GM19455 (cell line): ENCODE measurements at regions not wholly inside any gene's neighbourhood (a gene's known extent, or its start where the extent isn't known, plus 50 kb on each side); places are given as distances from the start of the nearest gene placed in this dataset.

Experiments
- ATAC-seq: cut with Tn5 transposase; IDR thresholded peaks from one replicate; pipeline ENCODE4 v1.9.1; 2021; ENCODE audit not compliant: unreplicated experiment

DNA sequence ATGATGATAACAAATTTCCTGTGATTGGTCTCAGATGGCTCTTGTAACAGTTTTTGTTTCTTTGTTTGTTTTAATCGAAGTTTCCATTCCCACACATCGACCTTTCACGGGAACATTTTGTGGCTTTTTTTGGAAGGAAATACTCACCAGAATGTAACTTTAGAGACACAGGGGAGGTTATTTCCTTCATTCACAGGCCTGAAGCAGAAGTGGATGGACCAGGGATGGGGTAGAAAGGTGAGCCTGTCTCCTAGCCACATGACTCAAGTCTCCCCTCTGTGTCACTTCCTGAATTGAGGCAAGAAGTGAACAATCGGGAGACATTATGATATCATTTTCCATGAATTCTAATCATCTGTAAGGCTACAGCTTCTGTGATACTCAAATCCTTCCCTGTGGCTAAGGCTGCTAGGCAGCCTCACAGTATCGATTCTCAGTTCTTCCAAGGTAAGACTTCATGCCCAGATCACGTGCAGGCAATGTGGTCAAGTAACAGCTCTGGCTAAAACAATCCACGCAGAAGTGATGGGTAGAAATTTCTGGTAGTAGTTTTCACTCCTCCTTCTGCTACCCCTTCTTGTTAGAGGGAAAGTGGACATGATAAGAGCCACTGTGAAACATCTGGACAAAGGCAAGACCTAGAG, 203.9 kb upstream of the NEBL start:
- no peak for ATAC-seq

DNA sequence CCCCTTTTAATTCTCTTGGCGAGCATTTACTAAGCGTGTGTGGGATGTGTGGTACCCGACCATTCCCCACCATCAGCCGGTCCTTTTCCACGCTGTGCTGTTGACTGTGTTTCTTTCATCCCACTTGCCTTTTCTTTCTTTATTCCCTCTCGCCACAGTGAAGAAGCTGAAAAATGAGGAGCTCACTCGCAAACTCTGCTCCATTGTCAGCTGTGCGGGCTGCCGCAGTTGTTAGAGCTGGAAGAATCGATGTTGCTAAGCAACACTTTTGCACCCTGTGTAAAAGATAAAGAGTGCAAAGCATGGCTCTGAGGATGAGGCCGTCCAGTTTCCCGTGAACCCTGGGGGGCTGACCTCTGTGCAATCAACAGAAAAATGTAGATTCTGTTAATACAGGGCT, 203.1 kb upstream of the NEBL start:
- ATAC-seq: no peak

DNA sequence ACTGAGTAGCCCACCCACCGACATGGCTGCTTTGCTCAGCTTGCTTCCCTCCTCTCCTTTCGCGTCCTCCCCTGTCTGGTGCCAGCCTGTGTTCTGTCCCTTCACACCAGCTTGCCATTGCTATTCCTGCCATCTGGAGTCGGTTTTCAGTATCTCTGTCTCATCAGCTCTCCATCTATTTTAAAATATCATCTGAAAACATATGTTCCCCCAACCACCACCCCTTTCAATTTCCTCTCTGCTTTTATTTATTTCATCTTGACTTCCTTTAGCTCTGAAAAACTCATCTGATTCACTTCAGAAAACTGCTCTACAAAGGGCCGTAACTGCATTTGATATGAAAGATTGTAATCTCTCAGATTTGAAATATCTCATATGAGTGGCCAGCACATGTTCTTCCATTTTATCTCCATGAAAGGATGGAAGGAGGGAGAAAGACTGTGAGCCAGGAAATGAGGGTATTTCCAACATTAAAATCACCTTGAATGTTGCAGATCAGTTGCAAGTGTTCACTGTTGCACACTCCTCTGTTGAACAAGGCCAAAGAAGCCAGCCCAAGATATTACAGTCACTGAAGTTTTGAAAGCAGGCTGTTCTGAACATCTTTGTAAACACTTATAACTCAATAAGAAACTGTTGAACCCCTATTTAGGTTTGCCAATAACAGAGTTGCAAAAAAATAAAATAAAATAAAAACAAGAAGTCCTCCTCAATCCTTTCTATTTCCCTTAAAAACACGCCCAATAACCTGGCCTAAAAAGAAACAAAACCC, 202.4 kb upstream of the NEBL start:
- no peak for ATAC-seq

DNA sequence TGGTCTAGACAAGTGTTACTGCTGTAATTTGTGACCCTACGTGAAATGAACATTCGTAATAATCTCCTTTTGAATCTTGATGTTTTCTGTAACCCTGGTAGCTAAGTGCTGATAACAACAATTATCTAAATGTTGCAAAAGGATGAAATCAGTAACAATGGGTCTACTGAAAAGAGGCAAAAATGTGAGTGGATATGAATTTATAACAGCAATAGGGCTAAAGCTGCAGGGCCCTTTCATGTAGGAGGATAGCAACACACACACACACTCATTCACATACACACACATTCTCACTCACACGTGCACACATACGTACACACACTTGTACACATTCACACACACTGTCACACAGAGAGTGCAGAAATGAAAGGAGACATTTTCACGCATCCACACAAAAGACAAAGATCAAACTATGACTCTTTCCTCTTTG, 200.8 kb upstream of the NEBL start:
- no peak for ATAC-seq

DNA sequence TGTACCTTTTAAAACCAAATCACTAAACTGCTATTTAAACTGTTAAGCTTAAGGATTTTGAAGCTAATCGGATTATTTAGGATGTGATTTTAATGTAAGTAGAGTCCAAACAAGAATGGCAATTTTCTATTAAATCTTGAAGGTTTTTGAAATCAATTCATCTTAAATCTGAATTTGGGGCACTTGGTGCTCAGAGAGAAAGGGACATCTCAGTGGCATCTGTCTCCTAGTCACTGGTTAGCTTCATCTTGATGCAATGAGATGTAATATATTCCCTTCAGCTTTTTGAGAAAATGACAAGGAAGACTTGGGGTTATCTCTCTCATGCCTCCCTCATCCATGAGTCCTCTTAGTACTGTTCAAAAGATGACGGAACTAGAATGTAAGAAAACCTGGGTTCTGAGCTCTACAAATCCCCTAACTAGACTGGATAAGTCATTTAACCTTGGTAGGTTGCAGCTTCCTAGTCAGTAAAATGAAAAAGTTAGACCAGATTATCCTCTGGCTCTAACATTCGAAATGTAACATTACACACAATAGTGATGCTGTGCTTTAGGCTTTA, 198.5 kb upstream of the NEBL start:
- ATAC-seq: no peak

DNA sequence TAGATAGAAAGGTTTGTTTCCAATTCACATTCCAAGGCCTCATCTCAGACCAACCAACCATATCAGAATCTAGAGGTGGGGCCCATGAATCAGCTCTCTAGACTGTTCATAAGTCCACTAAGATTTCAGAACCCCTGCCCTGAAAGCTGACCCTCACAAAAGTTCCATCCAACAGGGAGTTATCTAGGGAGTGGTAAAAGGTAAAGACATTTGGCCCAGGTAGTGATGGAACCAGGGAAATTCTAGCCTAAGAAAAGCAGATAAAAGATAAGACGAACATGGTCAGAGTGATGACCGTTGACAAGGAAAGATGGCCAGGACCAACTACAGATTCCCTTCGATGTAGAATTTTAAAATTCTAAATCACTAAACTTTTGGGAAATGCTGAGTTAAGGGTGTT, 198.0 kb upstream of the NEBL start:
- no peak for ATAC-seq

DNA sequence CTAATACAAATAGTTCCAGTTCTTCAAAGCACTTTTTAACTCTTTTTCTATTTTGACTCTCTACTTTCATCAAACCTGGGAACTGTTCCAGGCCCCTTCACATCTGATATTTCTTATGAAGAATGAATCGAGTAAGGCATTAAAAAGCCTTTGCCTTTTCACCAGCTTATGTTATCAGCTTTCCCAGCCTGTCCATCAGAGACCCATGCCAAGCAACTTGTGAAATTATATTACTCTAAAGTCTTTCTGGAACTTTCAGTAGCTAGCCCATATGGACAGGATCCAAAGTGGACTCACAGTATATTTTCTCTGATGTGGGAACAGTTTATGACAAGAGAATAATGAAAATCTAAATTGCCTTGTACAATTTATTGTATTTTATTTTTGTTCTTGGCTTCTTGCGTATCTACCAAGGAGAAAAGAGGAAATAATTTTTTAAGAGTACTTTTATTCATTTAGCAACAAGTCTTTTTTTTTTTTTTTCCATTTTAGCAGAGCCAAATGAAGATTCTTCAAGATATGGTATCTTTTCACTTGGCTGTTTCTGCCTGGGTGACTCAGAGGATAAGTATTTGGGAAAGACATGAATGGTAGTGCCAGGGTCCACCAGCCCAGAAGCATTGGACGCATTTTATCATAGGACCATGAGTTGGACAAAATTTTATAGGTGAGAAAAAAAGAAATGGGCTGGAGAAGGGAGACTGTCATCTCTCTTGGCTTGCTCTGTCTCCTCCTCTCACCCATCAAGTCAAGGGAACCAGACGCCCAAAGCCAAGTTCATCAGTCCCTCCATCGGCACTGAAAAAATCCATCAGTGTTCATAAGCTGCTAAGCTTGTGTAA, 195.8 kb upstream of the NEBL start:
- no peak for ATAC-seq

DNA sequence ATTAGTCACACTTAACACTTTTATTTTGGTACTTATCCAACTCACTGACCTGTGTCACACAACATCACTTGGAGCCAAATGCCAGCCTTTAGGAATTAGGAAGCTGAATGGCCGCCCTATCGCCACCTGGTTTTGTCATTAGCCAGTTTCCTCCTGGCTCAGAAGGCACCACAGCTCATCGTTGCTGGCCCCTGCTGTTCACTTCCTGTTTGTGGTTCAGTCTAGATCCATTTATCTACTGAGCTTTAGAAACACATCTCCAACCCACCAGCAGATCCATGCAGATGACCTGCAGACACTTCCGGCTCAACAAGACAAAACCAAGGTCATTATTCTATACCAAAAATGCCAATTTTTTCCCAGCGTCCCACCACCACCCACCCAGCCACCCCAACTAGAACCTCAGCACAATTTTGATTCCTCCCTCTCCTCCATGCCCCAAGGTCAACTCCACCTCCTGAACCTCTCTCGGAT, 193.5 kb upstream of the NEBL start:
- no peak for ATAC-seq

DNA sequence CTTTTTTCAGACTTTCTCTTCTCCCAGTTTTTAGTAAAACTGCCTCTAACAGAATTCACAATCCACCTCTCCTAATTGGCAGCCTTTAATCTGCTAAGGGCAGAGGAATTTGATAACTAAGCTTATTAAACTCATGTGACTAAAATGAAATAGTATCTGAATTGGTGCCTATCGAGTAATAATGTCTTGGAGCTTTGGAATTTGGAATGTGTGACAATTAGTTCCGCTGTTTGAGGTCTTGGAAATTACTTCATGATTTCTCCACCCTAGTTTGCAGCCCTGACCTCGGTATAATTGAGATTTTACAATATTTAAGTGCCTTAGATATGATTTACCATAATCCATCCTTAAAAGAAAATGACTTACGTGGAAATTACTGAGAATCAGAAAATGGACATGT, 190.4 kb upstream of the NEBL start:
- no peak for ATAC-seq

DNA sequence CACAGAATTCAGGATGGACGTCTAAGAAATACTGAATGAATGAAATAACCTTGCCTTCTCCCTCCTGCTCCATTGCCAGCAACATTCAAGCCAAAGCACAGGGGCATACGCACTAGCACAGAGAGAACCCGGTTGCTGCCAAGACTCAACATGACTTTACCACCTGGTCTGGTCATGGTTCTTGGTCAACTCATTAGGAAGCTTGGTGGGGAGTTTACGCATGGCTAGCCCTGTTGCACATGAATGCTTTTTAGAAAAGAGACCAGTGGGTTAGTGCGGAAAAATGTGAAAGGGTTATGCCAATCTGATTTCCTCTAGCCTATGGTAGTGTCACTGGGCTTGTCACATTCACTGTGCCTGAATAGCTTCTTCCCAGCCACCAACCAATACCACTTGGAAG, 187.6 kb upstream of the NEBL start:
- ATAC-seq: no peak

DNA sequence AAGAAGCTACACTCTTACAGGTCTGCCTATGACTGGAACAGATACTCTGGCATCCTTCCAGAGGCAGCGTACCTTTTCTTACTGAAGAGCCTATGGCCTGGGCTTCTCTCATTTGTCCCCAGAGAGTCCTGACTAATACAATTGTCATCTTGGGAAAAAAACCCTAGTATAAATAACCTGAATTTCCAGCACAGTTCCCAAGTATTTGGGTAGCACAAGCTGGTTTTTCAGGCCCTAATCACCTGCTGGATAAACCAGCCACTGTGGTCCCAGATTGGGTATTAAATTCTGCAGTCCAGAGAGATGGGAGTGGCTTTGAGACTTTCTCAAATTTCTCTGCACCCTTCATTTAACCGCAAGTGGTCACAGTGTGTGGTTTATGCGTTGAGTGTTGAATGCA, 186.8 kb upstream of the NEBL start:
- no peak for ATAC-seq

DNA sequence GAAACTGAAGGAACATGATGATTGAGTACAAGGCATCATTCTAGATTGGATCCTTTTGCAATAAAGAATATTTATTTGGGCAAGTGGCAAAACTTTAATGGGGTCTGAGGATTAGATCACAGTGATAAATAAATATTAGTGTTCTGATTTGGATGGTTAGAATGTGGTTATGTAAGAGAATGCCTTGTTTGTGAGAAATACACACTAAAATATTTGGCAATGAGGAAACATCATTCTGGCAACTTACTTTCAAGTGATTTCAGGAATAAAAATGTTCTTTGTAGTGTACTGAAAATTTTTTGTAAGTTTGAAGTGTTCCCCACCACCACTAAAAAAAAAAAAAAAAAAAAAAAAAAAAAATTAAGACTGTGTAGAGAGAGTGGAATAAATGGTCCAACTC, 185.1 kb upstream of the NEBL start:
- ATAC-seq: no peak

DNA sequence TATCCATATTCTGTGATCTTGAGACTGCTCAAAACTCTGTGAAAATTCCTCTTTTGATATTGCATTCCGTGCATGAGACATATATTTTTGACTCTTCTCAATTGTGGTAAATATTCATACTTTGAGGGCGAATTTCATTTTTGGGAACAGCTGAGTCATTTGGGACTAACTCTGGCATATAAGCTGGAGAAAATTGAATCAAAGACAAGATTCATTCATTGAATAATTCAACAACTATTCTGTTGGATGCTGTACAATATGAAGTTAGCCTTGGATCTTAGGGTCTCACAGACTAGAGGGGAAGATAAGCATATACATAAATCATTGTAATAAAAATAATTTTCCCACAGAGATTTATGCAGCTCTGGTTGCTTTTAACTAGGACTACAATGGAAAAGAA, 183.2 kb upstream of the NEBL start:
- no peak for ATAC-seq

DNA sequence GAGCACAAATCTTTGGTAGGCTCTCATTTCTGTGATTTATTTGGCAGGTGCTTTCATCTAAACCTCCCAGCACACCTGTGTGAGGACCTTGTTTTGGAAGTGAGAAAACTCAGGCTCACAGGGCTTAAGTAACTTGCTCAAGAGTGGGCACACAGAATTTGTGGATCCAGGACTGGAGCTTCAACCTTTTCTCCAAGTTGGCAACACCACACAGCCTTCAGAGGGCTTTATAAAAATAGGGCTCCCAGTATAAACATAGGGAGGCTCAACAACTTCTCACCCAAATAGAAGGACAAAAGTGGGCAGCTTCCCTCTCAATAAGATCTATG, 182.2 kb upstream of the NEBL start:
- no peak for ATAC-seq

DNA sequence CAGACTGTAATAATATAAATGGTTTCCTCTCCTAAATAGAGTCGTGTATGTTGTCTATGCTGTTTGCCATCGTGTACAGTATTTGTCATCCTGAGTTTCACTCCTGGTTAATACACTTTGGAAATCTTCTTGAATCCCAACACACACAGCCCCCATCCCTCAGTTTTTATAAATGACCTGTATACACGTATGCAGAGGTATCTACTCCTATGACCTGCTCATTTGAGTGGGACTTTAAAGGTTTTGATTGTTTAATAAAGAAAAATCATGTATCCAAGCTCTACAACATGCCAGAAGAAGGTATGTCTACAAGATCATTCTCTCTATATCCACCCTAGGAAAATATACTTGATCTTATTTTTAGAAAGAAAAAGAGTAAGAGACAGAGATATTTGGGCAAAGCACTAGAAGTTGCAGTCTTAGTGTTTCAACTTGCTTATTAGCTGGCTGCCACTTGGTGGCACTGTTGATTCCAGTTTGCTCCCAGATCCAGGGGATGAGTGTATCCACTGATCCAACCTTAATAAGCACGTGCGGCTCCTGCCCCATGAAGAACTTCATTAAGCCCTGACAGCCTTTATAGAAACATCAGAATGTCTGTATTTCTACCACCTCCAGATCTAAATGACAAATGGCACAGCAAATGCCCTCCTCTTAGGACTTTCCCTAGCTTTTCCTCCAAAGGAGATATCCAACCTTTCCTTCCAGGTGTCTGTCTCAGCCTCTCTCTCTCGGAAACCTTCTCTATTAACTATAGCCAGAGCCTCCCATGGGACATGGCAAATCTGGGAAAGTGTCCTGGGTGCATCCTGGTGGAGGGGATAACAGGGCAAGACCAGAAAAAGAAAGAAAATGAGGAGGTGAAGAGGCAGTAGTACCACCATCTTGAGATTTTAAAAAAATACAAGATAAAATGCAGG, 181.6 kb upstream of the NEBL start:
- peak; percentile 77 for ATAC-seq

DNA sequence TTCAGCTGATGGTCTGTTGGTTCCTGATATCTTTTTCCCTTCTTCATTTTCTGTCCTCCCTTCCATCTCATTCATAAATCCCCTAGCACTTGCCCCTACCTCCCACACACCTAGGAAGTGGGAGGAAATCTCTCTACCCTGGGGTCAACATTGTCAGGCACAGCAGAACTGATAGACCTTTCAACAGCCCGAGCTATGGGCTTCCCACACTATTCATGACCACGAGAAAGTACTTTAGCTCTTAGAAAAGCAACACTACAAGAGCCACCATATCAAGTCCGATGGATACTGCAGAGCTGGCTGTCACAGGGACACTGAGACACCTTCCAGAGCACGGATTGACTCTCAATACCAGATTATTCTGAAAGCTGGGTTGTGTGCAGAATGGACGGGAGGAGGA, 180.6 kb upstream of the NEBL start:
- no peak for ATAC-seq

DNA sequence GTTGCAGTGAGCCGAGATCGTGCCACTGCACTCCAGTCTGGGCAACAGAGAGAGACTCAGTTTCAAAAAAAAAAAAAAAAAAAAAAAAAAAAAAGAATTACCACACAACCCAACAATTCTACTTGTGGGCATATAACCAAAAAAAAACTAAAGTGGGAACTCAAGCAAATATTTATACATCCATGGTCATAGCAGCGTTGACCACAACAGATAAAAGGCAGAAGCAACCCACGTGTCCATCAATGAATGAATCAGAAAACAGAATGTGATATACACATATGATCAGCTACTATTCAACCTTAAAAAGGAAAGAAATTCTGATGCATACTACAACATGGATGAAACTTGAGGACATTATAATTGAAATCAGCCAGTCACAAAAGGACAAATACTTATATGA, 179.3 kb upstream of the NEBL start:
- no peak for ATAC-seq

DNA sequence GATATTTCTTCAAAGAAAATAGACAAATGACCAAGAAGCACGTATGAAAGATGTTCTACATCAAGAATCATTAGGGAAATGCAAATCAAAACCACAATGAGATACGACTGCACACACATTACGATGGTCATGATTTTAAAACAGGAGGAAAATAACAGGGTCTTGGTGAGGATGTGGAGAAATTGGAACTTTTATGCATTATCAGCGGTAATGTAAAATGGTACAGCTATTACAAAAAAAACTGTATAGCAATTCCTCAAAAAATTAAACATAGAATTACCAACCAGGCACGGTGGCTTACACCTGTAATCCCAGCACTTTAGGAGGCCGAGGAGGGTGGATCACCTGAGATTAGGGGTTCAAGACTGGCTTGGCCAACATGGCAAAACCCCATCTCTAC, 178.8 kb upstream of the NEBL start:
- no peak for ATAC-seq

DNA sequence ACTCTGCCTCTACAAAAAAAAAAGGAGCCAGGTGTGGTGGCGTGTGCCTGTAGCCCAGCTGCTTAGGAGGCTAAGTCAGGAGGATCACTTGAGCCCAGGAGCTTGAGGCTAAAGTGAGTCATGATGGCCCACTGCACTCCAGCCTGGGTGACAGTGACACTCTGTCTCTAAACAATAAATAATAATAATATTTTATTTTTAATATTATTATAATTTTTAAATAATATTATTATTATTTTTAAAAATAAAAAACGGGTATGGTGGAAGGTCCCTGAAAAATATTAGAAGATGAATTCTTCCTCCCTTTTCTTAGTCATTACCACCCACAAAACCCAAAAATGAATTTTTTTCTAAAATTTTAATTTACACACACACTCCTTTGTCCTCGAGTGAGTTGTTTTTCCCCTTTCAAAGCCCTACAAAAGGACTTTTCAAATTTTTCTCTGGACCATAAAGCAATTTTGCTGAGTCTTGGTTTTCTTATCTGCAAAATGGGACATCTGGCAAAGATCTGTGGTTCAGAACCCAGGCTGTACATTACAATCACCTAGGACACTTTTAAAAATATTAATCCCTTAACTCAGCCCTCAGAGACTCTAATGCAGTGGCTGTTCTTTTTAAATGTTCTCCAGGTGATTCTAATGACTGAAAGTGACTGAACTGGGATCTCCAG, 174.0 kb upstream of the NEBL start:
- ATAC-seq: no peak
